NT2/D1 (cell line): ENCODE measurements at regions not wholly inside any gene's neighbourhood (a gene's known extent, or its start where the extent isn't known, plus 50 kb on each side); places are given as distances from the start of the nearest gene placed in this dataset.

Source experiments
- DNase-seq: peaks from one replicate; pipeline ENCODE4 v3.0.0-alpha.2; 2011; ENCODE audit warnings: low read depth, low spot score
- H3K27me3 ChIP-seq: 2 replicates; pipeline ENCODE4 v1.6.0; 2011; ENCODE audit warnings: mild to moderate bottlenecking; ENCODE audit not compliant: insufficient read length, insufficient read depth
- H3K36me3 ChIP-seq: 2 replicates; pipeline ENCODE4 v1.6.1; 2011; ENCODE audit warnings: mild to moderate bottlenecking, low read length, mixed read lengths; ENCODE audit not compliant: insufficient read depth, insufficient read length
- H3K4me1 ChIP-seq: 2 replicates; pipeline ENCODE4 v1.5.1; 2011; ENCODE audit not compliant: insufficient read depth, insufficient read length
- H3K4me3 ChIP-seq: 2 replicates; pipeline ENCODE4 v1.5.1; 2011; ENCODE audit warnings: low read depth; ENCODE audit not compliant: insufficient read length
- H3K9ac ChIP-seq: 2 replicates; pipeline ENCODE4 v1.6.0; 2011; ENCODE audit warnings: low read depth; ENCODE audit not compliant: insufficient read length
- H3K9me3 ChIP-seq: 2 replicates; pipeline ENCODE4 v1.5.1; 2011; ENCODE audit warnings: mild to moderate bottlenecking, low read length; ENCODE audit not compliant: insufficient read depth
- SUZ12 ChIP-seq: IDR thresholded peaks from 2 replicates; pipeline ENCODE4 v1.6.1; 2011; ENCODE audit not compliant: insufficient read length, insufficient read depth; ENCODE audit errors: extremely low read depth
- YY1 ChIP-seq: IDR thresholded peaks from 2 replicates; pipeline ENCODE4 v1.6.1; 2011; ENCODE audit not compliant: insufficient read length, insufficient read depth
- ZNF274 ChIP-seq: IDR thresholded peaks from 2 replicates; pipeline ENCODE4 v1.6.1; 2011; ENCODE audit warnings: mild to moderate bottlenecking, low read depth, low read length

- no peak for DNase-seq
- Histone ChIP-seq H3K27me3 (no peaks in the 10 kb centered on the region), H3K36me3 (no peaks in the 10 kb centered on the region), H3K9me3 (peaks cover 42% of the 10 kb centered on the region; the same call in 1 of the 2 replicates), H3K4me3 (no peak overlapping the region), H3K9ac (no peak overlapping the region), H3K4me1 (peaks cover 2% of the 10 kb centered on the region)
- no peak for TF ChIP-seq ZNF274
- no peak for TF ChIP-seq SUZ12
- TF ChIP-seq YY1: no peak
These were observed 72.8 kb upstream of the BRD7 start for GRCh38 chr16:50441486-50442157.

- Histone ChIP-seq H3K9ac (no peak overlapping the region), H3K9me3 (peaks cover 42% of the 10 kb centered on the region; the same call in 1 of the 2 replicates), H3K36me3 (no peaks in the 10 kb centered on the region), H3K4me1 (peaks cover 2% of the 10 kb centered on the region), H3K27me3 (no peaks in the 10 kb centered on the region), H3K4me3 (no peak overlapping the region)
- DNase-seq: no peak
- no peak for TF ChIP-seq YY1
- no peak for TF ChIP-seq SUZ12
- TF ChIP-seq ZNF274: no peak
These were observed 72.2 kb upstream of the BRD7 start for GRCh38 chr16:50440991-50441390.

GRCh38 chr16:50440531-50440930 lies 71.7 kb upstream of the BRD7 start:
- no peak for DNase-seq
- Histone ChIP-seq H3K4me1 (no peaks in the 10 kb centered on the region), H3K9me3 (peaks cover 42% of the 10 kb centered on the region; the same call in 1 of the 2 replicates), H3K36me3 (no peaks in the 10 kb centered on the region), H3K9ac (no peak overlapping the region), H3K27me3 (no peaks in the 10 kb centered on the region), H3K4me3 (no peak overlapping the region)
- TF ChIP-seq SUZ12 (no peak), ZNF274 (no peak), YY1 (no peak)

- no peak overlapping the region for H3K9ac ChIP-seq
- TF ChIP-seq ZNF274: no peak
- H3K36me3 ChIP-seq: no peaks in the 10 kb centered on the region
- H3K27me3 ChIP-seq: no peaks in the 10 kb centered on the region
- peaks cover 42% of the 10 kb centered on the region; the same call in 1 of the 2 replicates for H3K9me3 ChIP-seq
- H3K4me1 ChIP-seq: no peaks in the 10 kb centered on the region
- no peak for DNase-seq
- no peak overlapping the region for H3K4me3 ChIP-seq
These were observed 69.1 kb upstream of the BRD7 start for GRCh38 chr16:50437769-50438437.

- Histone ChIP-seq H3K27me3 (no peaks in the 10 kb centered on the region), H3K36me3 (no peaks in the 10 kb centered on the region), H3K4me1 (no peaks in the 10 kb centered on the region), H3K9ac (no peak overlapping the region), H3K9me3 (peaks cover 28% of the 10 kb centered on the region; the same call in 1 of the 2 replicates), H3K4me3 (no peak overlapping the region)
- DNase-seq: no peak
- TF ChIP-seq YY1: no peak
- TF ChIP-seq SUZ12: no peak
- TF ChIP-seq ZNF274: no peak
These were observed 67.5 kb upstream of the BRD7 start for GRCh38 chr16:50436271-50436670.

- Histone ChIP-seq H3K9ac (no peak overlapping the region), H3K9me3 (peaks cover 16% of the 10 kb centered on the region; the same call in 1 of the 2 replicates), H3K36me3 (no peaks in the 10 kb centered on the region), H3K4me3 (no peak overlapping the region), H3K27me3 (no peaks in the 10 kb centered on the region), H3K4me1 (no peaks in the 10 kb centered on the region)
- no peak for TF ChIP-seq SUZ12
- no peak for TF ChIP-seq ZNF274
- no peak for TF ChIP-seq YY1
- no peak for DNase-seq
These were observed 66.2 kb upstream of the BRD7 start for GRCh38 chr16:50434872-50435478.

- TF ChIP-seq YY1 (no peak), ZNF274 (no peak), SUZ12 (no peak)
- no peak overlapping the region for H3K4me3 ChIP-seq
- no peak overlapping the region for H3K9ac ChIP-seq
- H3K36me3 ChIP-seq: no peaks in the 10 kb centered on the region
- H3K27me3 ChIP-seq: no peaks in the 10 kb centered on the region
- H3K4me1 ChIP-seq: no peaks in the 10 kb centered on the region
- H3K9me3 ChIP-seq: no peaks in the 10 kb centered on the region
- DNase-seq: no peak
These were observed 61.3 kb upstream of the BRD7 start for GRCh38 chr16:50430076-50430475.
